HepG2 (cell line): ENCODE measurements at regions not wholly inside any gene's neighbourhood (a gene's known extent, or its start where the extent isn't known, plus 50 kb on each side); places are given as distances from the start of the nearest gene placed in this dataset.

ENCODE experiments used
- ATAC-seq: fragments of 200-7000 bp; cut with Tn5 transposase; 3 replicates; pipeline ENCODE4 v1.9.1; 2020; ENCODE audit warnings: mild to moderate bottlenecking, moderate library complexity
- BruUV-seq: library from RNA; stranded (reverse); fragments of 400-500 nt; replicated peaks from 2 replicates; lab custom pipeline; 2021; lab: Mats Ljungman, UMichigan
- CTCF ChIA-PET: fragments of 300-600 bp; formaldehyde crosslinking; extraction: SDS; loops from one replicate; lab custom pipeline; 2021; ENCODE audit warnings: low total read pairs, inconsistent platforms, low intra/inter-chr PET ratio; lab: Yijun Ruan, JAX
- POLR2A ChIA-PET: fragments of 350-600 bp; sonication (Branson Sonifier 250); formaldehyde crosslinking; loops from one replicate; lab custom pipeline; 2020; ENCODE audit warnings: antibody characterized with exemption, inconsistent platforms; lab: Yijun Ruan, JAX
- DNase-seq: peaks from one replicate; pipeline ENCODE4 v3.0.0-alpha.2; 2015; ENCODE audit warnings: low spot score
- FAIRE-seq: peaks from 3 replicates; lab custom pipeline; 2011; peaks lifted over from hg19 to GRCh38; lab: Jason Lieb, UNC
- H2AFZ ChIP-seq: one replicate; pipeline ENCODE4 v1.6.1; 2011; ENCODE audit warnings: low read length, inconsistent platforms
- H3K27ac ChIP-seq: fragments of 300-600 bp; 3 replicates; pipeline ENCODE4 v1.8.0; 2011; ENCODE audit warnings: mixed run types, mild to moderate bottlenecking, mixed read lengths, low read length, inconsistent platforms; ENCODE audit not compliant: insufficient read depth; ENCODE audit errors: extremely low read length
- H3K27me3 ChIP-seq, 2 experiments: fragments of 200-600 bp in 1 of 2; 2 replicates in 1 of 2; 3 replicates in 1 of 2; pipeline versions ENCODE4 v1.6.0 to v1.8.0; 2011; ENCODE audit warnings: low read length in 2 of 2, mild to moderate bottlenecking in 2 of 2, moderate library complexity in 2 of 2, inconsistent platforms in 1 of 2; ENCODE audit not compliant: insufficient read depth in 2 of 2, control insufficient read depth in 1 of 2
- H3K36me3 ChIP-seq, 2 experiments: fragments of 200-600 bp in 1 of 2; replicated peaks in 1 of 2; 2 replicates in 1 of 2; 3 replicates in 1 of 2; pipeline versions ENCODE4 v1.5.1 to v1.8.0; 2011; ENCODE audit warnings: low read length in 2 of 2, inconsistent platforms in 1 of 2; ENCODE audit not compliant: insufficient read depth in 2 of 2, control insufficient read depth in 1 of 2
- H3K4me1 ChIP-seq: 2 replicates; pipeline ENCODE4 v1.5.1; 2012; ENCODE audit warnings: low read length, inconsistent platforms; ENCODE audit not compliant: insufficient read depth
- H3K4me2 ChIP-seq: 2 replicates; pipeline ENCODE4 v1.6.0; 2011; ENCODE audit warnings: low read depth, low read length, inconsistent platforms
- H3K4me3 ChIP-seq, 3 experiments: fragments of 200-600 bp in 1 of 3; sonication (generic), shearing (Covaris generic) in 1 of 3; replicated peaks in 1 of 3; 2 replicates each; pipeline ENCODE4 v1.5.1; 2011 to 2016; ENCODE audit warnings: low read length in 3 of 3, inconsistent platforms in 2 of 3, low read depth in 2 of 3, mild to moderate bottlenecking in 2 of 3, control low read depth in 1 of 3, mixed read lengths in 1 of 3; ENCODE audit not compliant: insufficient read depth in 1 of 3
- H3K79me2 ChIP-seq: one replicate; pipeline ENCODE4 v1.6.1; 2011; ENCODE audit warnings: low read length, inconsistent platforms; ENCODE audit not compliant: insufficient read depth
- H3K9ac ChIP-seq: 2 replicates; pipeline ENCODE4 v1.6.0; 2011; ENCODE audit warnings: mild to moderate bottlenecking, low read depth, low read length, inconsistent platforms; ENCODE audit not compliant: insufficient read depth
- H3K9me3 ChIP-seq: 2 replicates; pipeline ENCODE4 v1.5.1; 2012; ENCODE audit warnings: mild to moderate bottlenecking, low read length
- H4K20me1 ChIP-seq: 2 replicates; pipeline ENCODE4 v1.6.0; 2011; ENCODE audit warnings: inconsistent platforms, mild to moderate bottlenecking, low read length, moderate library complexity; ENCODE audit not compliant: insufficient read depth
- AFF4 ChIP-seq: sonication (generic); formaldehyde crosslinking; IDR thresholded peaks from 2 replicates; pipeline ENCODE4 v1.4.0; 2020; ENCODE audit warnings: missing genetic modification reagents
- ATF5 ChIP-seq: sonication (generic); formaldehyde crosslinking; IDR thresholded peaks from 2 replicates; pipeline ENCODE4 v1.4.0; 2020; ENCODE audit warnings: mild to moderate bottlenecking, low read depth, missing genetic modification reagents
- FOXC1 ChIP-seq: sonication (generic); formaldehyde crosslinking; IDR thresholded peaks from 2 replicates; pipeline ENCODE4 v1.8.0; 2022; ENCODE audit warnings: mild to moderate bottlenecking, missing genetic modification reagents, borderline replicate concordance
- GTF3A ChIP-seq: sonication (generic); formaldehyde crosslinking; conservative IDR thresholded peaks from 2 replicates; pipeline ENCODE4 v1.4.0; 2020; ENCODE audit warnings: mild to moderate bottlenecking, missing genetic modification reagents
- HMG20A ChIP-seq: IDR thresholded peaks from 2 replicates; pipeline ENCODE4 v1.6.1; 2016; ENCODE audit warnings: borderline replicate concordance
- MED1 ChIP-seq: sonication (generic); formaldehyde crosslinking; IDR thresholded peaks from 2 replicates; pipeline ENCODE4 v1.4.0; 2020; ENCODE audit warnings: missing genetic modification reagents
- ZBTB8A ChIP-seq: sonication (generic); formaldehyde crosslinking; IDR thresholded peaks from 2 replicates; pipeline ENCODE4 v1.4.0; 2020; ENCODE audit warnings: mild to moderate bottlenecking, low read depth, missing genetic modification reagents, borderline replicate concordance
- ZFP82 ChIP-seq: sonication (generic); formaldehyde crosslinking; IDR thresholded peaks from 2 replicates; pipeline ENCODE4 v1.5.1; 2020; ENCODE audit warnings: mild to moderate bottlenecking, missing genetic modification reagents, borderline replicate concordance
- ZNF121 ChIP-seq: sonication (generic); formaldehyde crosslinking; IDR thresholded peaks from 2 replicates; pipeline ENCODE4 v1.5.0; 2020; ENCODE audit warnings: mild to moderate bottlenecking, missing genetic modification reagents
- ZNF674 ChIP-seq: sonication (generic); formaldehyde crosslinking; IDR thresholded peaks from 2 replicates; pipeline ENCODE4 v1.5.0; 2020; ENCODE audit warnings: low read depth, mild to moderate bottlenecking, missing genetic modification reagents
- ZNF75D ChIP-seq: sonication (generic); formaldehyde crosslinking; IDR thresholded peaks from 2 replicates; pipeline ENCODE4 v1.8.1; 2023; ENCODE audit warnings: missing genetic modification reagents, mild to moderate bottlenecking, borderline replicate concordance
- ZNF766 ChIP-seq: sonication (generic); formaldehyde crosslinking; IDR thresholded peaks from 2 replicates; pipeline ENCODE4 v1.5.0; 2020; ENCODE audit warnings: missing genetic modification reagents, borderline replicate concordance
- WGBS: methylation state at CpG from one replicate; pipeline ENCODE4 v1.1.6; 2017; ENCODE audit warnings: low lambda C conversion rate; 5-methylcytosine and 5-hydroxymethylcytosine counted together
- in situ Hi-C: cut with HindIII; loops from 2 replicates; pipeline ENCODE4 v1.10.0; 2017; ENCODE audit warnings: low pct_unique_long_range_greater_than_20kb; ENCODE audit not compliant: extremely low pct_ligation_motif_present
- intact Hi-C: fragments of 100-400 bp; cut with micrococcal nuclease; formaldehyde crosslinking; loops from one replicate; pipeline ENCODE4 v1.10.0; 2022; ENCODE audit not compliant: unreplicated experiment
- TF ChIP-seq, protein P1 (sequence below): sonication (generic); formaldehyde crosslinking; conservative IDR thresholded peaks from 2 replicates; pipeline ENCODE4 v1.5.0; 2020; ENCODE audit warnings: missing genetic modification reagents

DNA sequence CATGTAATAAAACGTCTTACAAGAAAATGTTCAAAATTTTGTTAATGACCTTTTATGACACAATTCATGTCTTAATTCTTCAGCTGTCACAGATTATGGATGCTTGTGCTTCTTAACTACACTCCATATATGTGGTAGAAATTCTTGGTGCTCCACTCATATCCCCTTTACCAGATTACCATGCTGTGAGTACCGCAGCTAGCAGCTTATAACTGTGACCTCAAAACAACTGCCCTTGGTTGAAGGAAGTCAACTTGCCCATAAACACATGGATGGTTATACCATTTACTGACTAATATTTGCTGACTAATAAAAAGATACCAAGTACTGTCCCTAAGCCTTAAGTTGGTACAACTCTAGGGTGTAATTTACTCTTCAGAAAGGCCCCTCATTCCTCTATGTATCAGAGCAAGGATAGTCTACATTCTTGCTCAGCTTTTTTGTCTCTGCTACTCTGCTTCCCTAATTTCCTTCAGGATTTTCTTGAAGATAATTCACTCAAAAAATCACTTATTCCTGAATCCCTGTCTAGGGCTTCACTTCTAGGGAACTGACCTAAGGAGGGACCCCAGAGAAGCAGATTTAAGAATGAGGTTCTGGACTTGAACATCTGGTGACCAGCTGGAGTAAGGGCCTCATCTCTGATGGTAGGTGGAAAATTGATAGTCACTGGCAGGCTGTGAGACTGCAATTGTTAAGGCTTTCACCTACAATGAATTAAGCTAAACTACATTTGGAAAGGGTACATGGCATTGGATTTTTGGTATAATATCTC lies 152.3 kb downstream of the SLC6A15 start:
- intact Hi-C loops: no loop called here
- H3K9ac ChIP-seq: no peak overlapping the region
- no peak overlapping the region for H3K27ac ChIP-seq
- H3K4me2 ChIP-seq: no peak overlapping the region
- H2AFZ ChIP-seq: no peak overlapping the region
- H3K36me3 ChIP-seq: no peaks in the 10 kb centered on the region
- no peak for ATAC-seq
- H3K4me3 ChIP-seq: no peak overlapping the region
- FAIRE-seq: no peak
- H3K79me2 ChIP-seq: no peaks in the 10 kb centered on the region
- no peaks in the 10 kb centered on the region for H3K27me3 ChIP-seq
- CTCF ChIA-PET: no interaction called here
- POLR2A ChIA-PET: no interaction called here
- no peak for TF ChIP-seq ATF5
- no peak for TF ChIP-seq FOXC1 (CRISPR knock-in tag)
- no peak for TF ChIP-seq GTF3A
- no peak for TF ChIP-seq ZNF674
- no peak for TF ChIP-seq ZNF121 (CRISPR knock-in tag)
- 0% methylated on average over 2 of the region's 2 CpGs for WGBS
- no peaks in the 10 kb centered on the region for H3K9me3 ChIP-seq
- in situ Hi-C loops: no loop called here
- no peaks in the 10 kb centered on the region for H3K4me1 ChIP-seq
- H4K20me1 ChIP-seq: no peaks in the 10 kb centered on the region
- DNase-seq: no peak
- BruUV-seq: no TSS peak

GRCh38 chr12:84757978-84758377 lies 154.6 kb downstream of the SLC6A15 start:
- H3K9ac ChIP-seq: no peak overlapping the region
- DNase-seq (no peak), ATAC-seq (no peak), FAIRE-seq (no peak)
- no peak overlapping the region for H3K4me2 ChIP-seq
- CTCF ChIA-PET: no interaction called here
- POLR2A ChIA-PET: no interaction called here
- no peak overlapping the region for H2AFZ ChIP-seq
- no peak overlapping the region for H3K27ac ChIP-seq
- H3K79me2 ChIP-seq: no peaks in the 10 kb centered on the region
- H3K36me3 ChIP-seq: no peaks in the 10 kb centered on the region
- intact Hi-C loops: no loop called here
- WGBS: 0% methylated on average over 1 of the region's 1 CpG
- no peak overlapping the region for H3K4me3 ChIP-seq
- no peaks in the 10 kb centered on the region for H3K27me3 ChIP-seq
- no peaks in the 10 kb centered on the region for H4K20me1 ChIP-seq
- in situ Hi-C loops: no loop called here
- no peaks in the 10 kb centered on the region for H3K9me3 ChIP-seq
- no TSS peak for BruUV-seq
- H3K4me1 ChIP-seq: no peaks in the 10 kb centered on the region
- TF ChIP-seq MED1: no peak
- no peak for TF ChIP-seq AFF4 (CRISPR knock-in tag)
- TF ChIP-seq ZFP82: no peak
- TF ChIP-seq ZNF75D (CRISPR knock-in tag): no peak
- TF ChIP-seq, protein P1, sequence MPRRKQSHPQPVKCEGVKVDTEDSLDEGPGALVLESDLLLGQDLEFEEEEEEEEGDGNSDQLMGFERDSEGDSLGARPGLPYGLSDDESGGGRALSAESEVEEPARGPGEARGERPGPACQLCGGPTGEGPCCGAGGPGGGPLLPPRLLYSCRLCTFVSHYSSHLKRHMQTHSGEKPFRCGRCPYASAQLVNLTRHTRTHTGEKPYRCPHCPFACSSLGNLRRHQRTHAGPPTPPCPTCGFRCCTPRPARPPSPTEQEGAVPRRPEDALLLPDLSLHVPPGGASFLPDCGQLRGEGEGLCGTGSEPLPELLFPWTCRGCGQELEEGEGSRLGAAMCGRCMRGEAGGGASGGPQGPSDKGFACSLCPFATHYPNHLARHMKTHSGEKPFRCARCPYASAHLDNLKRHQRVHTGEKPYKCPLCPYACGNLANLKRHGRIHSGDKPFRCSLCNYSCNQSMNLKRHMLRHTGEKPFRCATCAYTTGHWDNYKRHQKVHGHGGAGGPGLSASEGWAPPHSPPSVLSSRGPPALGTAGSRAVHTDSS (CRISPR knock-in tag): no peak
- no peak for TF ChIP-seq HMG20A (CRISPR knock-in tag)
- TF ChIP-seq ZNF766 (CRISPR knock-in tag): no peak
- TF ChIP-seq ZBTB8A (CRISPR knock-in tag): no peak
